Tibial nerve (tissue), 4 donors: ENCODE measurements at regions not wholly inside any gene's neighbourhood (a gene's known extent, or its start where the extent isn't known, plus 50 kb on each side); places are given as distances from the start of the nearest gene placed in this dataset.

Experiments used
- DNase-seq, 2 donors: peaks; one replicate each; pipeline ENCODE4 v3.0.0-alpha.2; 2019; ENCODE audit warnings: low spot score in 2 of 2
- H3K27ac ChIP-seq, 4 donors: fragments of 200-600 bp; sonication (generic) in 3 of 4; one replicate each; pipeline ENCODE4 v1.5.1; 2017 to 2019; ENCODE audit warnings: mild to moderate bottlenecking in 1 of 4
- H3K27me3 ChIP-seq, 2 donors: fragments of 200-600 bp; sonication (generic) in 1 of 2; one replicate each; pipeline versions ENCODE4 v1.5.1 to v1.6.0; 2017 to 2019
- H3K36me3 ChIP-seq, 3 donors: fragments of 200-600 bp; sonication (generic); one replicate each; pipeline ENCODE4 v1.5.1; 2018 to 2019
- H3K4me1 ChIP-seq, 4 donors: fragments of 200-600 bp; sonication (generic) in 3 of 4; one replicate each; pipeline ENCODE4 v1.5.1; 2017 to 2019
- H3K4me3 ChIP-seq, 4 donors: fragments of 200-600 bp; sonication (generic) in 3 of 4; one replicate each; pipeline ENCODE4 v1.5.1; 2017 to 2019; ENCODE audit warnings: mild to moderate bottlenecking in 1 of 4, moderate library complexity in 1 of 4
- H3K9me3 ChIP-seq, 4 donors: fragments of 200-600 bp; sonication (generic) in 3 of 4; one replicate each; pipeline ENCODE4 v1.5.1; 2017 to 2019
- EP300 ChIP-seq, 2 donors: sonication (generic); formaldehyde crosslinking; IDR thresholded peaks; one replicate each; pipeline ENCODE4 v1.6.1; 2017; ENCODE audit warnings: antibody characterized with exemption in 2 of 2, mild to moderate bottlenecking in 1 of 2
- POLR2A ChIP-seq, 2 donors: fragments of 450-650 bp; IDR thresholded peaks; one replicate each; pipeline ENCODE4 v1.6.1; 2017; ENCODE audit warnings: antibody characterized with exemption in 2 of 2, mild to moderate bottlenecking in 2 of 2, moderate library complexity in 2 of 2
- WGBS, 2 donors: methylation state at CpG; one replicate each; pipeline ENCODE4 v1.1.5; 2018; 5-methylcytosine and 5-hydroxymethylcytosine counted together
- TF ChIP-seq, protein P1 (sequence below), 5 experiments: fragments of 200-600 bp in 3 of 5; fragments of 450-650 bp in 2 of 5; sonication (generic) in 3 of 5; IDR thresholded peaks; one replicate each; pipeline ENCODE4 v1.5.1; 2016 to 2019; ENCODE audit warnings: antibody characterized with exemption in 5 of 5, mild to moderate bottlenecking in 3 of 5, moderate library complexity in 2 of 5

DNA sequence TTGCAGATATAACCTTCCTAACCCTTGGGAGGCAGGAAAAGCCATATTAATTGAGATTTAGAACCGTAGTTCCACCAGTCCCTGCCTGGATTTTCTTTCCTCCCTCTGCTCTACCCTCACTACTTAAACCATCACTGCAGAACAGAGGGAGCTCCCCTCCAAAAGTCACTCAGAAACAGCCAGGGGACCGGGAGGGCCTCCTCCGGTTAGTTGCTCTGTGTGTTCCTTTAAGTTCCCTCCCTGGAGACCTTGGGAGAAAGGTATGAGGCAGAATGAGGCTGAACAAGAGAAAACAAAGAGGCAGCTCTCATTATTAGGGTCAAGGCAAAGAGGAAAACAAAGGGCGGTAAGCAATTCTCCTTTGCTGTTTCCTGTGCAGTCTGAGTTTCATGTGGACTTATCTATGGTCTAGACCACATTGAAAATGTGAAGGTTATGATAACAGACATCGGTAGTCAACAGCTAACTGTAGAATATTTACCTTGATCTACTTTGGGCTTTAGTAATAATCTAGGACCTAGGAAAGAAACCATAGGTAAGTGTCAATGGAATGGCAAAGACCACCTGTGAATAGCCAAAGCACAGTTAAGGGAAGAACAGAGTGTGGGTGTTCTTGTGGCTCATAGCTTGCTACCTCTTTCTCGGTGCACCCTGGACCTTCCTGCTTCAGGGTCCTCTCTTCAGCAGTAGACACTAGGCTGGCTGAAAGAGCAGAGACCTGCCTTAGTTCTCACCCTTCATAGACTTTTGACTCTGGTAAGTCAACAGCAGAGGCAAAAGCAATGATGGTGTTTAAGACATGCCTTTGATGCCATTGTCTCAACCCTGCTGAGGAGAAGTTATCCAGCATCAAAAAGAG lies 250.9 kb upstream of the CITED2 start:
- no peak for DNase-seq
- no peaks in the 10 kb centered on the region for H3K4me1 ChIP-seq
- no peak overlapping the region for H3K4me3 ChIP-seq
- H3K27me3 ChIP-seq = no peaks in the 10 kb centered on the region
- TF ChIP-seq POLR2A (IDR thresholded peaks at IDR 0.05) (no peak), EP300 (IDR thresholded peaks at IDR 0.05) (no peak)
- TF ChIP-seq, protein P1, sequence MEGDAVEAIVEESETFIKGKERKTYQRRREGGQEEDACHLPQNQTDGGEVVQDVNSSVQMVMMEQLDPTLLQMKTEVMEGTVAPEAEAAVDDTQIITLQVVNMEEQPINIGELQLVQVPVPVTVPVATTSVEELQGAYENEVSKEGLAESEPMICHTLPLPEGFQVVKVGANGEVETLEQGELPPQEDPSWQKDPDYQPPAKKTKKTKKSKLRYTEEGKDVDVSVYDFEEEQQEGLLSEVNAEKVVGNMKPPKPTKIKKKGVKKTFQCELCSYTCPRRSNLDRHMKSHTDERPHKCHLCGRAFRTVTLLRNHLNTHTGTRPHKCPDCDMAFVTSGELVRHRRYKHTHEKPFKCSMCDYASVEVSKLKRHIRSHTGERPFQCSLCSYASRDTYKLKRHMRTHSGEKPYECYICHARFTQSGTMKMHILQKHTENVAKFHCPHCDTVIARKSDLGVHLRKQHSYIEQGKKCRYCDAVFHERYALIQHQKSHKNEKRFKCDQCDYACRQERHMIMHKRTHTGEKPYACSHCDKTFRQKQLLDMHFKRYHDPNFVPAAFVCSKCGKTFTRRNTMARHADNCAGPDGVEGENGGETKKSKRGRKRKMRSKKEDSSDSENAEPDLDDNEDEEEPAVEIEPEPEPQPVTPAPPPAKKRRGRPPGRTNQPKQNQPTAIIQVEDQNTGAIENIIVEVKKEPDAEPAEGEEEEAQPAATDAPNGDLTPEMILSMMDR (IDR thresholded peaks at IDR 0.05) = no peak
- H3K9me3 ChIP-seq = no peaks in the 10 kb centered on the region
- no peak overlapping the region for H3K27ac ChIP-seq
- H3K36me3 ChIP-seq = no peaks in the 10 kb centered on the region
- WGBS, 2 donors = 70 to 77% methylated on average over 6 of the region's 6 CpGs

DNA sequence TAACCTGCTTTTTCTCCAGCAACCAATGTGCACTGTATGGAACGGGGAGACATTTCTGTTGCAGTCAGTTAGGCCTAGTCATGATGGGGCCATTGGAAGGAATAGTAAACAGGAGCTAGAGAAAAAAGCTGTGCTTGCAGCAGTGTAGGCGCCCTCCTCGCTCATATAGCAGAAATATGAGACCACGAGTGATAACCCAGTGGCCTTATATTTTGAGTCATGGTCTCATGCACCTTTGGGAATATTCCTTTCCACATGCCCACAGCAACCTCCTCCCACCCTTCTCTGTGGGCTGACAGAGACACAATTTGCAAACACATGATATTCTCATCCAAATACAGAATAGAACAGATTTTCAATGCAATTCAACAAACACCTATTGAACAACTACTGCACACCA lies 248.9 kb upstream of the CITED2 start:
- DNase-seq = no peak
- Histone ChIP-seq H3K27ac (no peak overlapping the region), H3K27me3 (no peaks in the 10 kb centered on the region), H3K36me3 (no peaks in the 10 kb centered on the region), H3K9me3 (no peaks in the 10 kb centered on the region), H3K4me1 (no peaks in the 10 kb centered on the region), H3K4me3 (no peak overlapping the region)
- WGBS, 2 donors = 80 to 93% methylated on average over 4 of the region's 4 CpGs
- TF ChIP-seq, protein P1 (IDR thresholded peaks at IDR 0.05) = no peak
- TF ChIP-seq EP300 (IDR thresholded peaks at IDR 0.05) (no peak), POLR2A (IDR thresholded peaks at IDR 0.05) (no peak)

DNA sequence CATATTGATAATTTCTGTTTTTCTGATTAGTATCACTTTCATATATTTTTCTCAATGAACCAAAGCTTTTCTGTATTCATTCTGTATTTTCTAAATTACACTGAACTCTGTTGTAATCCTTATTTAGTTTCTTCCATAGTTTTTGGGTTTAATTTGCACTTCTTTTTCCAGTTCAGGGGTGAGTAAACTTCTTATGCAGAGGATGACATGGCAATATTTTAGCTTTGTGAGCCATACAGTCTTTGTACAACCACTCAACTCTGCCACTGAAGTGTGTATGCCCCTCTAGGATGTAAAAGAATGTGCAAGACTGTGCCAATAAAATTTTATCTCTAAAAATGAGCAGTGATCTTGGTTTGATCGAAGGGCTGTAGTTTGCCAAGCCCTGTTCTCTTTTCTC lies 239.0 kb upstream of the CITED2 start:
- TF ChIP-seq EP300 (IDR thresholded peaks at IDR 0.05) = no peak
- Histone ChIP-seq H3K36me3 (no peaks in the 10 kb centered on the region), H3K4me3 (no peak overlapping the region), H3K9me3 (no peaks in the 10 kb centered on the region), H3K27me3 (no peaks in the 10 kb centered on the region), H3K27ac (no peak overlapping the region), H3K4me1 (no peaks in the 10 kb centered on the region)
- 93 to 100% methylated on average over 1 of the region's 1 CpG for WGBS, 2 donors
- no peak for DNase-seq

DNA sequence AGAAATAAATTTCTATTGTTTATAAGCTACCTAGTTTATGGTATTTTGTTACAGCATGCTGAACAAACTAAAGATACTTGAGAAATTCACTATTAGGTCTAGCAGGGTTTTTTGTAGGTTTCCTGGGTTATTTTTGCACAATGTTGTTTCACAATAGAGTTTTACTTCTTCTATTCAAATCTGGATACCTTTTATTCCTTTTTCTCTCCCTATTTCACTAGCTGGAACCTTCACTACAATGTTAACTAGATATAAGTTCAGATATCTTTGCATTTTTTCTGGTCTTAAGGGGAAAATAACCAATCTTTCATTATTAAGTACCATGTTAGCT lies 237.7 kb upstream of the CITED2 start:
- DNase-seq = no peak
- Histone ChIP-seq H3K36me3 (no peaks in the 10 kb centered on the region), H3K27ac (no peak overlapping the region), H3K4me1 (peaks cover 0 to 7% (median 0%) of the 10 kb centered on the region in 4 donors), H3K9me3 (no peaks in the 10 kb centered on the region), H3K4me3 (no peak overlapping the region), H3K27me3 (no peaks in the 10 kb centered on the region)
- TF ChIP-seq EP300 (IDR thresholded peaks at IDR 0.05) (no peak), POLR2A (IDR thresholded peaks at IDR 0.05) (no peak)
- TF ChIP-seq, protein P1 (IDR thresholded peaks at IDR 0.05) = no peak

DNA sequence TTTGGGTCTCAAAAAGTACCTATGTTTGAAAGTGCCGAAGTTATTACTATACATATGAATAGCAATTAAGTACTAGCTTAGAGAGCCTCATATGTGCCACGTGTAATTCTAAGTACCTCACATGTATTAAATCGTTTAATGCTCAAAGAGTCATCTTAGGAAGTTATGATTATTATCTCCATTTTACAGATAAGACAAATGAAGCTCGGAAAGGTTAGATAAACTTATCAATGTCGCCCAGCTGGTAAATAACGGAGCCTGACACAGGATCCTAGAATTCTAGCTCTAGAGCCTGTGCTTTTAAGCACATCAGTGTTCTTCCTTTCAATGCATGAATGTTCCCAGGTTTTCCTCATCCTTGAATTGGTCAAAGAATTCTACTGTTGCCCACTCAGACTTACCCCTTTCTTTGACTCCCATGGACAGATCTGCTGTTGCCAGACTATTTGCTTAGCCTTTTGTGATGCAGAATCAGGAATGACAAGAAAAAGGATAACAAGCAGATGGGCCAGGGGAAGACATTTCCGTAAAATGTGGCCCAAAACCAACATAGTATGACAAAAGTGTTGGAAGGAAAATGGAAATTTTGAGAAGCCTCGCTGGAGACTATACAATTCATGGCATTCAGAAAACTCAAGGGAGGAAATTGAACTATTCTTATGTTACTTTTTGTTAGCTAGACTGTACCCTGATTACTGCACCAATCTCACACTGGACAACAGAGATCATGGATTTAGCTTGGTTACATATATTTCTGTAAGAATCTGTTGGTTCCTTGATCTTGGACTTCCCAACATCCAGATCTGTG lies 237.1 kb upstream of the CITED2 start:
- TF ChIP-seq, protein P1 (IDR thresholded peaks at IDR 0.05) = no peak
- TF ChIP-seq EP300 (IDR thresholded peaks at IDR 0.05) (no peak), POLR2A (IDR thresholded peaks at IDR 0.05) (no peak)
- no peaks in the 10 kb centered on the region for H3K9me3 ChIP-seq
- peaks cover 0 to 7% (median 0%) of the 10 kb centered on the region in 4 donors for H3K4me1 ChIP-seq
- 83 to 84% methylated on average over 8 of the region's 8 CpGs for WGBS, 2 donors
- no peaks in the 10 kb centered on the region for H3K27me3 ChIP-seq
- DNase-seq = no peak
- H3K36me3 ChIP-seq = no peaks in the 10 kb centered on the region
- no peak overlapping the region for H3K27ac ChIP-seq
- no peak overlapping the region for H3K4me3 ChIP-seq
